GM12891 (cell line): ENCODE measurements at regions not wholly inside any gene's neighbourhood (a gene's known extent, or its start where the extent isn't known, plus 50 kb on each side); places are given as distances from the start of the nearest gene placed in this dataset.
"Not testable (repeated sequence)": the region's sequence is repeated elsewhere in the genome, so short reads cannot be mapped to it uniquely, and the experiment has no call there.

Source experiments
- PAX5 ChIP-seq: IDR thresholded peaks from 2 replicates; pipeline ENCODE4 v1.6.1; 2011; ENCODE audit warnings: low read length, moderate library complexity, mild to moderate bottlenecking; ENCODE audit not compliant: insufficient read depth, severe bottlenecking
- POLR2A ChIP-seq: IDR thresholded peaks from 2 replicates; pipeline ENCODE4 v1.6.1; 2011; ENCODE audit warnings: low read depth, low read length, control low read depth
- POLR2AphosphoS5 ChIP-seq: IDR thresholded peaks from 2 replicates; pipeline ENCODE4 v1.6.1; 2011; ENCODE audit warnings: low read depth, low read length, control low read depth
- SPI1 ChIP-seq: IDR thresholded peaks from 2 replicates; pipeline ENCODE4 v1.6.1; 2011; ENCODE audit warnings: low read depth, low read length, control low read depth
- TAF1 ChIP-seq: IDR thresholded peaks from 2 replicates; pipeline ENCODE4 v1.6.1; 2011; ENCODE audit warnings: low read depth, low read length, control low read depth

GRCh38 chr2:95765925-95766910 is 174.4 kb downstream of the TRIM43 start:
- not testable (repeated sequence) for TF ChIP-seq POLR2A, POLR2AphosphoS5, TAF1, SPI1, PAX5
